Mononuclear cell (primary cell): ENCODE measurements at regions not wholly inside any gene's neighbourhood (a gene's known extent, or its start where the extent isn't known, plus 50 kb on each side); places are given as distances from the start of the nearest gene placed in this dataset.

Experiments
- H3K27me3 ChIP-seq: 2 replicates; pipeline ENCODE4 v1.6.0; 2011; ENCODE audit warnings: low read length, control low read depth; ENCODE audit not compliant: insufficient read depth
- H3K4me1 ChIP-seq: 2 replicates; pipeline ENCODE4 v1.5.1; 2011; ENCODE audit warnings: mild to moderate bottlenecking, low read length, control low read depth; ENCODE audit not compliant: insufficient read depth
- H3K4me3 ChIP-seq: 2 replicates; pipeline ENCODE4 v1.5.1; 2011; ENCODE audit warnings: mild to moderate bottlenecking, low read length, moderate library complexity
- H3K9me3 ChIP-seq: 2 replicates; pipeline ENCODE4 v1.5.1; 2011; ENCODE audit warnings: low read depth, mild to moderate bottlenecking, control low read depth, low read length

DNA sequence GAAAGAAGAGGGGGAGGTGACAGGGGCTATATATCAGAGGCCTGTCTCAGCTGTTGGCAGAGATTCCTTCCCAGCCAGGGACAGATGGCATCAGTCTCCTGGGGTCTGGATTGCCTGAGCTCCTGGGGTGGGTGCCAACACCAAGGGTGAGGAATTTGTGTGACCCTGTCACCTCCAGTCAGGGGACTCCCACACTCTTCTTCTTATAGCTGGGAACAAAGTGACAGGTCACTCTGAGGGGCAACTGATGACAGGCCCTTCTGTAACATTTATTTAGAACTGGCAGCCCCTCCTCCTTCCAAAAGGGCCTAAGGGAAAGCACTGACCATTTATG, 53.7 kb upstream of the DUSP5 start:
- H3K4me1 ChIP-seq, result peaks cover 7% of the 10 kb centered on the region
- no peaks in the 10 kb centered on the region for H3K27me3 ChIP-seq
- no peak overlapping the region for H3K4me3 ChIP-seq
- H3K9me3 ChIP-seq, result no peaks in the 10 kb centered on the region

DNA sequence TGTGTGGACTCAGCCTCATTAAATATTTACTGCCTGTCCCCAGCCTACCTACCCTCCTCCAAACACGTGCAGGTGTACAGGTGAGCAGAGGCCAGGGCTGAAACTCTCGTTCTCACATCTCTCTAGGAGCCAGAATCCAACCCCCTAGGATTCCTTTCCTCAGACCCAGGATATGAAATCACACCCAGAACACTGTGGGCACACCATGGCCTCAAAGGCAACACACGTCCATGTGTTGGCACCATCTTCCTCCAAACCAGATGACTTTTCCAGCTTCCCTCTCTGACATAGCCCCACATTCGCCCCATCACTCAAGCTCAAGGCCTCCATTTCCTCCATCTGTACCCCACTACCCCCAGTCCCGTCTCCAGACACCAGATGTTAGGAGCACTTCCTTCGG, 51.8 kb upstream of the DUSP5 start:
- H3K9me3 ChIP-seq, result no peaks in the 10 kb centered on the region
- H3K4me3 ChIP-seq, result no peak overlapping the region
- no peaks in the 10 kb centered on the region for H3K27me3 ChIP-seq
- H3K4me1 ChIP-seq, result peaks cover 7% of the 10 kb centered on the region

DNA sequence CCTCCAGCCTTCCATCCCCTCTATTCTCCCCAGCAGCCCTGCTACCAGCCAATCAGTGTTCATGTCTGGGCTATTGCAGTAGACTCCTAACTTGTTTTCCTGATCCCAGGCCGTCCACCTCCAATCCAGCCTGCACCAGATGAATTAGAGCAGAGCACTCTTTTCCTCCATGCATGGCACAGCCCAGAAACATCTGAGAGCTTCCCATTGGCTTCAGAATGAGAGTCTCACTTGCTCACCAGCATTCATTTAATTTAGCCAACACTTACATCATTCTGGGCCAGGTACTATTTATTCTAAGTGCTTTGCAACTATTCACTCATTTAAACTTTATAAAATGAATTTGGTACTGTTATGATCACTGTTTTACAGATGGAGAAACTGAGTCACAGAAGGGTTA, 51.4 kb upstream of the DUSP5 start:
- H3K4me3 ChIP-seq, result no peak overlapping the region
- H3K4me1 ChIP-seq, result peaks cover 7% of the 10 kb centered on the region
- H3K9me3 ChIP-seq, result no peaks in the 10 kb centered on the region
- no peaks in the 10 kb centered on the region for H3K27me3 ChIP-seq

DNA sequence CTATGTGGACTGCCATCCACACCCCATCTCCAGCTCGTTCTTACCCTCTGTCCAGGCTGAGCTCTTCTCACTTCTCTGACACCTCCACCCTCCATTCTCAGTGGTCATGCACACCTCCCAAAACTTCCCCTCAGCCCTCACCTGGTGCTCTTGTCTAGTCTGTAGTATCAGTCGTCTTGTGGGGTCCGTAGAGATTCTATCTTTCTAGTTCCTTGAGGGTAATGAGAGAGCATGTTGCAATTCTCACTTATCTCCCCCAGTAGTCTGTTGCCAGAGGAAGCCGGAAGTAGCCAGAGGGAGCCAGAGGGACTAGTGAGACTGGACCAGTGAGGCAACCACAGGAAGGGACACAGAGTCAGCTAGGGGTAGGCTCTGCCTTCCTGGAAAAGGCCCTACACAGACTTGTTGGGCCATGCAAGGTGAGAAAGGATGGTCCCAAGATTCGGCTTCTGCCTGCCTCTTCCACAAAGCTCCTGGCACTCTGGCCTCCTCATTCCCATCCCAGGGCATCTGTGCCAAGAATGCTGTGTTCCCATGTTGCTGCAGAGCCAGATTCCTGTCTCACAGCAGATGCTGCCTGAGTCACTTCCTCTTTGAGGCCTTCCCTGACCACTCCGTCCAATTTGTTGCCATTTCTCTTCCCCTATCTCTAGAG, 50.6 kb upstream of the DUSP5 start:
- Histone ChIP-seq H3K9me3 (no peaks in the 10 kb centered on the region), H3K27me3 (no peaks in the 10 kb centered on the region), H3K4me1 (peaks cover 7% of the 10 kb centered on the region), H3K4me3 (no peak overlapping the region)

DNA sequence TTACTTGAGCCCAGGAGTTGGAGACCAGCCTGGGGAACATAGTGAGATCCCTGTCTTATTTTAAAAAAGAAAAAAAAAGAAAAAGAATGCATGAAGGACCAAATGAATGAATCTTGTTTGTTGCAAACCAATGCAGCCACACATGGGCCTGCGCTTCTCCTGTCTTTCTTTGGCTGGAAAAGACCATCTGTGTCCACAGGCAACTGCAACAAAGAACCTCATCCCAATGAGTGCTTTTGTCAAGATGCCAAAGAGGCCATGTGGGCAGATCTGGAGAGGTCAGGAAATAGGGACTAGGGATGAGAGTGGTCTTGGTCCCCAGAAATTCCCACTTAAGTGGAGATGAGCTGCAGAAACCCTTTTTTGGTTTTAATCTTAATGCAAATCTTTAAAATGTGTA, 49.8 kb upstream of the DUSP5 start:
- H3K4me3 ChIP-seq, result no peak overlapping the region

More for the DNA sequence above, 49.8 kb upstream of the DUSP5 start:
- H3K9me3 ChIP-seq, result no peaks in the 10 kb centered on the region
- peaks cover 7% of the 10 kb centered on the region for H3K4me1 ChIP-seq
- H3K27me3 ChIP-seq, result no peaks in the 10 kb centered on the region
